HL-60 (cell line): ENCODE measurements at regions not wholly inside any gene's neighbourhood (a gene's known extent, or its start where the extent isn't known, plus 50 kb on each side); places are given as distances from the start of the nearest gene placed in this dataset.

Experiments
- DNase-seq, 2 experiments: peaks; one replicate each; pipeline ENCODE4 v3.0.0-alpha.2; 2010 to 2020; ENCODE audit warnings: low read depth in 1 of 2, low spot score in 1 of 2
- H3K27ac ChIP-seq: fragments of 250-450 bp; sonication (Bioruptor Pico); replicated peaks from 2 replicates; pipeline ENCODE4 v1.5.1; 2020; ENCODE audit warnings: mild to moderate bottlenecking, moderate library complexity
- H3K27me3 ChIP-seq: fragments of 250-450 bp; sonication (Bioruptor Pico); 2 replicates; pipeline ENCODE4 v1.5.1; 2021; ENCODE audit warnings: mild to moderate bottlenecking, moderate library complexity; ENCODE audit not compliant: insufficient read depth, poor library complexity, severe bottlenecking
- H3K4me3 ChIP-seq: replicated peaks from 2 replicates; pipeline ENCODE4 v1.5.1; 2011; ENCODE audit warnings: mild to moderate bottlenecking, control low read depth, low read length; ENCODE audit not compliant: insufficient read depth
- GABPA ChIP-seq: IDR thresholded peaks from 2 replicates; pipeline ENCODE4 v1.6.1; 2012; ENCODE audit warnings: low read depth
- POLR2AphosphoS5 ChIP-seq: IDR thresholded peaks from 2 replicates; pipeline ENCODE4 v1.6.1; 2012; ENCODE audit warnings: low read depth
- SPI1 ChIP-seq: IDR thresholded peaks from 2 replicates; pipeline ENCODE4 v1.6.1; 2012; ENCODE audit warnings: low read depth, mild to moderate bottlenecking, borderline replicate concordance
- TF ChIP-seq, protein P1 (sequence below): IDR thresholded peaks from one replicate; pipeline ENCODE4 v1.5.1; 2011; ENCODE audit warnings: low read length, control low read depth, inconsistent platforms; ENCODE audit not compliant: insufficient read depth
- TF ChIP-seq, protein P2 (sequence below): IDR thresholded peaks from 2 replicates; pipeline ENCODE4 v1.6.1; 2012; ENCODE audit warnings: low read depth; ENCODE audit not compliant: insufficient replicate concordance

DNA sequence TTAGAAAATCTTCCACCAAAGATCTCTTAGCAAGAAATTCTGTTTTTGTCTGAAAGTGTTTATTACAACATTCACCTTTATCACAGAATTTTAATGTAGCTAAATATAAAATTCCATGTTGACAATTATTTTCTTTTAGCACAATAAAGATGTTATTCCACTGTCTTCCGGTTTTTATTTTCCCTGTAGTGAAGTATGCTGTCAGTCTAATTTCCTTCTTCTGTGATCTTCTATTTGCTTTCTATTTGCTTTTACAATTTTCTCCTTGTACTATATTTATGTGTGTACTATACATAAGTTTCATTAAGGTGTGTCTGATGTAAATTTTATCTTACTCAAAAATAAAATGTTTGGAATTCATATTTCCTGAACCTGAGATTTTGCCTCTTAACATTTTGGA lies 117.5 kb upstream of the PPP2R3A start:
- Histone ChIP-seq H3K4me3 (no peak overlapping the region), H3K27ac (no peak overlapping the region), H3K27me3 (no peaks in the 10 kb centered on the region)
- no peak for DNase-seq
- TF ChIP-seq, protein P1, sequence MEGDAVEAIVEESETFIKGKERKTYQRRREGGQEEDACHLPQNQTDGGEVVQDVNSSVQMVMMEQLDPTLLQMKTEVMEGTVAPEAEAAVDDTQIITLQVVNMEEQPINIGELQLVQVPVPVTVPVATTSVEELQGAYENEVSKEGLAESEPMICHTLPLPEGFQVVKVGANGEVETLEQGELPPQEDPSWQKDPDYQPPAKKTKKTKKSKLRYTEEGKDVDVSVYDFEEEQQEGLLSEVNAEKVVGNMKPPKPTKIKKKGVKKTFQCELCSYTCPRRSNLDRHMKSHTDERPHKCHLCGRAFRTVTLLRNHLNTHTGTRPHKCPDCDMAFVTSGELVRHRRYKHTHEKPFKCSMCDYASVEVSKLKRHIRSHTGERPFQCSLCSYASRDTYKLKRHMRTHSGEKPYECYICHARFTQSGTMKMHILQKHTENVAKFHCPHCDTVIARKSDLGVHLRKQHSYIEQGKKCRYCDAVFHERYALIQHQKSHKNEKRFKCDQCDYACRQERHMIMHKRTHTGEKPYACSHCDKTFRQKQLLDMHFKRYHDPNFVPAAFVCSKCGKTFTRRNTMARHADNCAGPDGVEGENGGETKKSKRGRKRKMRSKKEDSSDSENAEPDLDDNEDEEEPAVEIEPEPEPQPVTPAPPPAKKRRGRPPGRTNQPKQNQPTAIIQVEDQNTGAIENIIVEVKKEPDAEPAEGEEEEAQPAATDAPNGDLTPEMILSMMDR, result no peak
- TF ChIP-seq SPI1 (no peak), GABPA (no peak), POLR2AphosphoS5 (no peak)
- TF ChIP-seq, protein P2, sequence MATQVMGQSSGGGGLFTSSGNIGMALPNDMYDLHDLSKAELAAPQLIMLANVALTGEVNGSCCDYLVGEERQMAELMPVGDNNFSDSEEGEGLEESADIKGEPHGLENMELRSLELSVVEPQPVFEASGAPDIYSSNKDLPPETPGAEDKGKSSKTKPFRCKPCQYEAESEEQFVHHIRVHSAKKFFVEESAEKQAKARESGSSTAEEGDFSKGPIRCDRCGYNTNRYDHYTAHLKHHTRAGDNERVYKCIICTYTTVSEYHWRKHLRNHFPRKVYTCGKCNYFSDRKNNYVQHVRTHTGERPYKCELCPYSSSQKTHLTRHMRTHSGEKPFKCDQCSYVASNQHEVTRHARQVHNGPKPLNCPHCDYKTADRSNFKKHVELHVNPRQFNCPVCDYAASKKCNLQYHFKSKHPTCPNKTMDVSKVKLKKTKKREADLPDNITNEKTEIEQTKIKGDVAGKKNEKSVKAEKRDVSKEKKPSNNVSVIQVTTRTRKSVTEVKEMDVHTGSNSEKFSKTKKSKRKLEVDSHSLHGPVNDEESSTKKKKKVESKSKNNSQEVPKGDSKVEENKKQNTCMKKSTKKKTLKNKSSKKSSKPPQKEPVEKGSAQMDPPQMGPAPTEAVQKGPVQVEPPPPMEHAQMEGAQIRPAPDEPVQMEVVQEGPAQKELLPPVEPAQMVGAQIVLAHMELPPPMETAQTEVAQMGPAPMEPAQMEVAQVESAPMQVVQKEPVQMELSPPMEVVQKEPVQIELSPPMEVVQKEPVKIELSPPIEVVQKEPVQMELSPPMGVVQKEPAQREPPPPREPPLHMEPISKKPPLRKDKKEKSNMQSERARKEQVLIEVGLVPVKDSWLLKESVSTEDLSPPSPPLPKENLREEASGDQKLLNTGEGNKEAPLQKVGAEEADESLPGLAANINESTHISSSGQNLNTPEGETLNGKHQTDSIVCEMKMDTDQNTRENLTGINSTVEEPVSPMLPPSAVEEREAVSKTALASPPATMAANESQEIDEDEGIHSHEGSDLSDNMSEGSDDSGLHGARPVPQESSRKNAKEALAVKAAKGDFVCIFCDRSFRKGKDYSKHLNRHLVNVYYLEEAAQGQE, result no peak

DNA sequence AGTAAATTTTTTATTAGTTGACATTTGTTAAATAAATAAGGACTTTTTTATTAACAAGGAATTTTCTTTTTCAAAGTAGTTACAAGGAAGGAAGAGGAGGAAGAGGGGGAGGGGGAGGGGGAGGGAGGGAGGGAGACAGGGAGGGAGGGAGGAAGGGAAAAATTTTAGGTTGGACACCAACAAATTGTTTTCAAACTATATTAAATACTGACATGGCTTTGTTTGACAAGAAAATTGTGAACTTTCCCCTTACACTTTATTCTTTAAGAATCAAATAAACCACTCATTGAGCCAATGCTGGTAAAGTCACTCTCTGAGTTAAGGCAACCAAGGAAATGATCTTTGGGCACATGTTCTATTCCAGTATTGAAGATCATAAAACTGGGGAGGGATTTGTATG lies 115.7 kb upstream of the PPP2R3A start:
- Histone ChIP-seq H3K27ac (no peak overlapping the region), H3K27me3 (no peaks in the 10 kb centered on the region), H3K4me3 (no peak overlapping the region)
- TF ChIP-seq, protein P1, result no peak
- TF ChIP-seq, protein P2, result no peak
- TF ChIP-seq POLR2AphosphoS5 (no peak), GABPA (no peak), SPI1 (no peak)
- DNase-seq, result no peak

DNA sequence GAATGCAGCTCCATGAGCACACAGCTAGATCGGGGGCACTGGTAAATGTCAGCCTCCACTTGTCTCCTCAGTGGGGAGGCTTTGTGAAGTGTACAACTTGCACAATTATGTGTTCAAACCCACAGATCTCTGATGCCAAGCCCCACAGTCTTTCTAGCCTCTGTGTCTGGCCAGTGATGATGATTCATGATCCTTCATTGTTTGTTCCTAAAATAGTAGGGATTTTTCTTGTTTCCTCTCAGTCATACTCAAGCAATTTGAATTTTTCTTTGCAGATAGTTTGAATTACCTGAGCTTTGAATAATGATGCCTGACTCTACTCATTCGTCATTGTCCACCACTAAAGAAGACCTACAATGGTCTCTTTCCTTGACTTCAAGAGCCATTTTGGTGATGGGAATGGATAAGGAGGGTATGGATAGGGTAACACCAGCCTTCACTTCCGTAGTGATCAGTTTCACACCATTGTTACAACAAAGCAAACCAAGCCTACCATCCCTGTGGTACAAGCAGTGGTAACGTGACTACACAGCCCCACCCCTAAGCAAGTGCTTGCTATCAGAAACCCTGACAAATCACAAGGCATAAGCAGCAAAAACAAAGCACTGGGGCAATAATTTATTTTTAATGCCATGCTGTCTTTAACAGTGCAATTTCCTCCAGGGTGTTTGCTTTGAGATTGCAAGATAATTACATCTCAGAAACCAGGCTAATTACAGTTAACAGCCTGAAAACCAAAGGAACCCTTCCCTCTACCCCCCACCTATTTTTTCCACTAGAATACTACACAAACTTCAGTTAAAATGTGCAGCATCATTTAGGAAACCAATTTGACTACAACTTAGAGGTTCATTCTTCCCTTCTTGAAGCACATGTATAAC lies 114.1 kb upstream of the PPP2R3A start:
- Histone ChIP-seq H3K27ac (no peak overlapping the region), H3K4me3 (no peak overlapping the region), H3K27me3 (no peaks in the 10 kb centered on the region)
- DNase-seq, result no peak
- TF ChIP-seq, protein P2, result no peak
- TF ChIP-seq GABPA (no peak), POLR2AphosphoS5 (no peak), SPI1 (no peak)
- TF ChIP-seq, protein P1, result no peak
